IMR-90 (cell line): ENCODE measurements at regions not wholly inside any gene's neighbourhood (a gene's known extent, or its start where the extent isn't known, plus 50 kb on each side); places are given as distances from the start of the nearest gene placed in this dataset.

ENCODE experiments used
- ATAC-seq: fragments of 200-7000 bp; cut with Tn5 transposase; 2 replicates; pipeline ENCODE4 v1.9.1; 2020; ENCODE audit warnings: low read depth, mild to moderate bottlenecking, moderate library complexity
- BruUV-seq: library from RNA; stranded (reverse); fragments of 400-500 nt; replicated peaks from 2 replicates; lab custom pipeline; 2021; lab: Mats Ljungman, UMichigan
- CTCF ChIA-PET: fragments of 300-600 bp; formaldehyde crosslinking; extraction: SDS; loops from one replicate; lab custom pipeline; 2021; ENCODE audit warnings: antibody characterized with exemption; lab: Yijun Ruan, JAX
- POLR2A ChIA-PET: fragments of 300-600 bp; sonication (Branson Sonifier 250); formaldehyde crosslinking; loops from one replicate; lab custom pipeline; 2022; ENCODE audit warnings: antibody characterized with exemption; ENCODE audit not compliant: unreplicated experiment; lab: Charles Lee
- DNase-seq: peaks from one replicate; pipeline ENCODE4 v3.0.0; 2013
- H2AFZ ChIP-seq: replicated peaks from 2 replicates; pipeline ENCODE3; 2013; ENCODE audit warnings: low read length, mild to moderate bottlenecking; ENCODE audit not compliant: poor library complexity
- H2AK5ac ChIP-seq: 2 replicates; pipeline ENCODE4 v1.6.1; 2013; ENCODE audit warnings: low read depth, low read length, inconsistent platforms
- H2AK9ac ChIP-seq: replicated peaks from 2 replicates; pipeline ENCODE3; 2013; ENCODE audit warnings: mild to moderate bottlenecking, low read depth, low read length, moderate library complexity; ENCODE audit not compliant: poor library complexity
- H2BK120ac ChIP-seq: 2 replicates; pipeline ENCODE4 v1.6.1; 2013; ENCODE audit warnings: low read depth, low read length, inconsistent platforms
- H2BK15ac ChIP-seq: 3 replicates; pipeline ENCODE4 v1.6.1; 2013; ENCODE audit warnings: low read depth, low read length, inconsistent platforms
- H2BK20ac ChIP-seq: 2 replicates; pipeline ENCODE4 v1.6.1; 2013; ENCODE audit warnings: low read depth, mild to moderate bottlenecking, inconsistent platforms, low read length, moderate library complexity
- H2BK5ac ChIP-seq: 2 replicates; pipeline ENCODE4 v1.6.1; 2013; ENCODE audit warnings: mild to moderate bottlenecking, low read depth, low read length, inconsistent platforms; ENCODE audit not compliant: poor library complexity, severe bottlenecking
- H3K14ac ChIP-seq: replicated peaks from 2 replicates; pipeline ENCODE4 v1.6.1; 2013; ENCODE audit warnings: low read depth, low read length, inconsistent platforms
- H3K18ac ChIP-seq: 2 replicates; pipeline ENCODE4 v1.6.1; 2013; ENCODE audit warnings: low read depth, low read length, control low read depth
- H3K23ac ChIP-seq: 2 replicates; pipeline ENCODE4 v1.6.1; 2013; ENCODE audit warnings: low read depth, low read length, inconsistent platforms
- H3K27ac ChIP-seq: 2 replicates; pipeline ENCODE4 v1.5.1; 2013; ENCODE audit warnings: mild to moderate bottlenecking, control low read depth, low read length; ENCODE audit not compliant: insufficient read depth
- H3K27me3 ChIP-seq: 2 replicates; pipeline ENCODE4 v1.6.1; 2013; ENCODE audit warnings: low read length; ENCODE audit not compliant: control insufficient read depth, insufficient read depth
- H3K36me3 ChIP-seq: 2 replicates; pipeline ENCODE4 v1.6.1; 2013; ENCODE audit warnings: low read length, mixed read lengths; ENCODE audit not compliant: control insufficient read depth, insufficient read depth
- H3K4ac ChIP-seq: 2 replicates; pipeline ENCODE4 v1.6.1; 2013; ENCODE audit warnings: low read depth, low read length, inconsistent platforms
- H3K4me1 ChIP-seq: 2 replicates; pipeline ENCODE4 v1.6.1; 2013; ENCODE audit warnings: low read length, mixed read lengths; ENCODE audit not compliant: control insufficient read depth, insufficient read depth
- H3K4me2 ChIP-seq: 2 replicates; pipeline ENCODE4 v1.6.1; 2013; ENCODE audit warnings: low read depth, mild to moderate bottlenecking, control low read depth, low read length, moderate library complexity
- H3K4me3 ChIP-seq: 2 replicates; pipeline ENCODE4 v1.5.1; 2013; ENCODE audit warnings: low read depth, mild to moderate bottlenecking, control low read depth, low read length, moderate library complexity; ENCODE audit not compliant: insufficient read depth
- H3K56ac ChIP-seq: 2 replicates; pipeline ENCODE4 v1.6.1; 2013; ENCODE audit warnings: low read length, inconsistent platforms; ENCODE audit not compliant: insufficient read depth; ENCODE audit errors: extremely low read depth
- H3K79me1 ChIP-seq, 2 experiments: 2 replicates each; pipeline ENCODE4 v1.6.1; 2013; ENCODE audit warnings: low read length in 2 of 2, inconsistent platforms in 1 of 2, low read depth in 1 of 2
- H3K9ac ChIP-seq: 2 replicates; pipeline ENCODE4 v1.6.1; 2013; ENCODE audit warnings: low read depth, low read length, control low read depth
- H3K9me1 ChIP-seq: 2 replicates; pipeline ENCODE4 v1.6.1; 2013; ENCODE audit warnings: low read length, inconsistent platforms; ENCODE audit not compliant: insufficient read depth
- H3K9me3 ChIP-seq: 2 replicates; pipeline ENCODE4 v1.6.1; 2013; ENCODE audit warnings: low read length; ENCODE audit not compliant: control insufficient read depth, insufficient read depth
- H4K20me1 ChIP-seq: 2 replicates; pipeline ENCODE4 v1.6.1; 2013; ENCODE audit warnings: low read length, inconsistent platforms; ENCODE audit not compliant: insufficient read depth
- H4K5ac ChIP-seq: 2 replicates; pipeline ENCODE4 v1.6.1; 2013; ENCODE audit warnings: mild to moderate bottlenecking, low read depth, low read length, control low read depth
- H4K8ac ChIP-seq, 2 experiments: 2 replicates each; pipeline ENCODE4 v1.6.1; 2013; ENCODE audit warnings: low read depth in 2 of 2, low read length in 2 of 2, control low read depth in 1 of 2, inconsistent platforms in 1 of 2
- H4K91ac ChIP-seq: 2 replicates; pipeline ENCODE4 v1.6.1; 2013; ENCODE audit warnings: low read depth, low read length, inconsistent platforms; ENCODE audit not compliant: insufficient read depth
- BHLHE40 ChIP-seq: fragments of 150-350 bp; IDR thresholded peaks from 2 replicates; pipeline ENCODE4 v1.6.1; 2016; ENCODE audit warnings: mild to moderate bottlenecking, low read depth, low read length
- CEBPB ChIP-seq: IDR thresholded peaks from 2 replicates; pipeline ENCODE4 v1.6.1; 2012; ENCODE audit warnings: low read depth, low read length, improper control_type of control experiment
- CHD1 ChIP-seq: IDR thresholded peaks from 2 replicates; pipeline ENCODE4 v1.6.1; 2012; ENCODE audit warnings: low read depth, low read length, improper control_type of control experiment
- MAZ ChIP-seq: IDR thresholded peaks from 2 replicates; pipeline ENCODE4 v1.6.1; 2012; ENCODE audit warnings: low read depth, mild to moderate bottlenecking, low read length, improper control_type of control experiment, moderate library complexity, borderline replicate concordance
- POLR2A ChIP-seq: IDR thresholded peaks from 2 replicates; pipeline ENCODE4 v1.6.1; 2012; ENCODE audit warnings: mild to moderate bottlenecking, low read depth, low read length
- RAD21 ChIP-seq: IDR thresholded peaks from 2 replicates; pipeline ENCODE4 v1.6.1; 2012; ENCODE audit warnings: low read length, improper control_type of control experiment
- RCOR1 ChIP-seq: IDR thresholded peaks from 2 replicates; pipeline ENCODE4 v1.6.1; 2012; ENCODE audit warnings: mild to moderate bottlenecking, low read length, improper control_type of control experiment; ENCODE audit not compliant: insufficient replicate concordance
- SMC3 ChIP-seq: fragments of 150-350 bp; IDR thresholded peaks from 2 replicates; pipeline ENCODE4 v1.6.1; 2016; ENCODE audit warnings: low read depth, mild to moderate bottlenecking, antibody characterized with exemption, low read length, moderate library complexity
- WGBS, 2 experiments: methylation state at CpG; one replicate each; pipeline versions ENCODE4 v1.1.5 to v1.1.7; 2013; ENCODE audit warnings: missing lambda C conversion rate in 2 of 2; ENCODE audit not compliant: insufficient read length in 1 of 2; ENCODE audit errors: extremely low coverage in 2 of 2; 5-methylcytosine and 5-hydroxymethylcytosine counted together
- dilution Hi-C: fragments of 300-500 bp; cut with HindIII; formaldehyde crosslinking; loops from one replicate; pipeline ENCODE4 v1.14.3; 2018; ENCODE audit warnings: low sequenced_read_pairs; ENCODE audit not compliant: unreplicated experiment
- in situ Hi-C: fragments of 300-500 bp; cut with MboI; formaldehyde crosslinking; loops from 3 replicates; pipeline ENCODE4 v1.14.3; 2019; ENCODE audit warnings: low sequenced_read_pairs, inconsistent platforms, mixed read lengths
- intact Hi-C: fragments of 100-400 bp; cut with micrococcal nuclease; formaldehyde crosslinking; loops from 2 replicates; pipeline ENCODE4 v1.10.0; 2022
- TF ChIP-seq, protein P1 (sequence below): fragments of 150-350 bp; IDR thresholded peaks from 2 replicates; pipeline ENCODE4 v1.6.1; 2017; ENCODE audit warnings: mild to moderate bottlenecking, antibody characterized with exemption, low read length, low read depth

DNA sequence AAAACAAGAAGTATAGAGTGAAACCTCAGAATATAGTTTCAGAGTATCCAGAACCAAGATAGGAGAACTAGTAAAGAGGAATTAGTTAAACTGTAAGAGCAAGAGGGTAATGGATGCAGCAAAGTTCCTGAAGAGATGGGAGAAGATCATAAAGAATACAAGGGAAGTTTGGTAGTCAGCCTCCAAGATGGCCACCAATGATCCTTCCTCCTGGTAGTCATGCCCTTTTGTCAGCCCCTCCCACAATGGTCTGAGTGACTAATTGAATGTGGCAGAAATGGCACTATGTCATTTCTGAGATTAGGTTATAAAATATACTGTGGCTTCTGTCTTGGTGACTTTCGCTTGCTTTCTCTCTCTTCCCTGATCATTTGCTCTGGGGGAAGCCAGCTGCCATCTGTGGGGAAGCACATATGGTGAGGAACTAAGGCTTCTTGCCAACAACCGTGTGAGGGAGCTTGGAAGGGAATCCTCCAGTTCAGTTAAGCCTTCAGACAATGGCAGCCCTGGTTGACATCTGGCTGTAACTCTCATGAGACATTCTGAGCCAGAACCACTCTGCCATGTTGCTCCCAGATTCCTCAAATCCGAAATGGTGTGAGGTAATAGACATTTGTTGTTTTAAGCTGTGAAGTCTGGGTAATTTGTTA is 55.3 kb upstream of the AMN1 start:
- Histone ChIP-seq H3K9me3 (no peaks in the 10 kb centered on the region), H3K36me3 (no peaks in the 10 kb centered on the region), H4K91ac (no peak overlapping the region), H2BK5ac (no peak overlapping the region), H2AK5ac (no peak overlapping the region), H4K20me1 (no peaks in the 10 kb centered on the region), H3K56ac (no peak overlapping the region), H3K27me3 (no peaks in the 10 kb centered on the region; the same call in 1 of the 2 replicates), H3K23ac (no peak overlapping the region), H4K8ac (no peak overlapping the region), H3K14ac (no peak overlapping the region), H2AFZ (no peak overlapping the region), H4K5ac (no peak overlapping the region), H2AK9ac (no peak overlapping the region), H3K4ac (no peak overlapping the region), H3K4me1 (no peaks in the 10 kb centered on the region), H3K9me1 (no peaks in the 10 kb centered on the region), H3K79me1 (no peaks in the 10 kb centered on the region), H3K4me3 (no peak overlapping the region), H3K9ac (no peak overlapping the region), H2BK15ac (no peak overlapping the region), H3K27ac (no peak overlapping the region), H2BK120ac (no peak overlapping the region), H3K18ac (no peak overlapping the region), H2BK20ac (no peak overlapping the region), H3K4me2 (no peak overlapping the region)
- DNase-seq (no peak), ATAC-seq (no peak)
- WGBS, 2 experiments, result no CpG with 5 or more reads among the region's 3 CpGs
- ChIA-PET CTCF (no interaction called here), POLR2A (no interaction called here)
- intact Hi-C loops, result no loop called here
- dilution Hi-C loops, result no loop called here
- in situ Hi-C loops, result no loop called here
- no TSS peak for BruUV-seq
- TF ChIP-seq RCOR1, result no peak
- TF ChIP-seq CEBPB, result no peak
- TF ChIP-seq CHD1, result no peak
- TF ChIP-seq RAD21, result no peak
- TF ChIP-seq POLR2A, result no peak
- no peak for TF ChIP-seq MAZ
- no peak for TF ChIP-seq SMC3
- no peak for TF ChIP-seq BHLHE40
- TF ChIP-seq, protein P1, sequence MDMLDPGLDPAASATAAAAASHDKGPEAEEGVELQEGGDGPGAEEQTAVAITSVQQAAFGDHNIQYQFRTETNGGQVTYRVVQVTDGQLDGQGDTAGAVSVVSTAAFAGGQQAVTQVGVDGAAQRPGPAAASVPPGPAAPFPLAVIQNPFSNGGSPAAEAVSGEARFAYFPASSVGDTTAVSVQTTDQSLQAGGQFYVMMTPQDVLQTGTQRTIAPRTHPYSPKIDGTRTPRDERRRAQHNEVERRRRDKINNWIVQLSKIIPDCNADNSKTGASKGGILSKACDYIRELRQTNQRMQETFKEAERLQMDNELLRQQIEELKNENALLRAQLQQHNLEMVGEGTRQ, result no peak
